Stimulated activated effector memory CD8-positive, alpha-beta T cell treated with anti-CD3 and anti-CD28 coated beads, Interleukin-12 subunit alpha, Interleukin-12 subunit beta, amount 100 ng/mL, for 72 hours (primary cell): ENCODE measurements at regions not wholly inside any gene's neighbourhood (a gene's known extent, or its start where the extent isn't known, plus 50 kb on each side); places are given as distances from the start of the nearest gene placed in this dataset.

ENCODE experiments used
- ATAC-seq: fragments of 150-1000 bp; cut with Tn5 transposase; 2 replicates; pipeline ENCODE4 v1.10.0; 2021
- DNase-seq, 2 donors: peaks; one replicate each; pipeline ENCODE4 v3.0.0; 2021 to 2022; ENCODE audit warnings: low spot score in 2 of 2
- H3K27ac Mint-ChIP-seq: one replicate; pipeline ENCODE4 v1.8.0; 2022; ENCODE audit warnings: mild to moderate bottlenecking, mixed read lengths
- H3K36me3 Mint-ChIP-seq: one replicate; pipeline ENCODE4 v1.8.0; 2022; ENCODE audit warnings: mild to moderate bottlenecking, mixed read lengths
- H3K4me1 Mint-ChIP-seq: one replicate; pipeline ENCODE4 v1.8.0; 2022; ENCODE audit warnings: mixed read lengths
- H3K4me3 Mint-ChIP-seq: one replicate; pipeline ENCODE4 v1.8.0; 2022; ENCODE audit warnings: mild to moderate bottlenecking, mixed read lengths
- H3K9me3 Mint-ChIP-seq: one replicate; pipeline ENCODE4 v1.8.0; 2022; ENCODE audit warnings: mixed read lengths

- Mint-ChIP-seq H3K27ac (no peak overlapping the region), H3K9me3 (no peaks in the 10 kb centered on the region), H3K4me3 (no peak overlapping the region), H3K4me1 (no peaks in the 10 kb centered on the region), H3K36me3 (no peaks in the 10 kb centered on the region)
- DNase-seq (no peak), ATAC-seq (no peak)
Measured at GRCh38 chr2:147681093-147681492, 163.7 kb upstream of the ACVR2A start.

- Mint-ChIP-seq H3K9me3 (no peaks in the 10 kb centered on the region), H3K27ac (no peak overlapping the region), H3K36me3 (no peaks in the 10 kb centered on the region), H3K4me1 (no peaks in the 10 kb centered on the region), H3K4me3 (no peak overlapping the region)
- ATAC-seq, result no peak
- no peak for DNase-seq
Measured at GRCh38 chr2:147679955-147680531, 164.8 kb upstream of the ACVR2A start.

- ATAC-seq (no peak), DNase-seq (no peak)
- Mint-ChIP-seq H3K27ac (no peak overlapping the region), H3K9me3 (no peaks in the 10 kb centered on the region), H3K36me3 (no peaks in the 10 kb centered on the region), H3K4me1 (no peaks in the 10 kb centered on the region), H3K4me3 (no peak overlapping the region)
Measured at GRCh38 chr2:147679191-147679954, 165.5 kb upstream of the ACVR2A start.

GRCh38 chr2:147665105-147665504 is 179.7 kb upstream of the ACVR2A start:
- H3K9me3 Mint-ChIP-seq, result no peaks in the 10 kb centered on the region
- no peak for DNase-seq
- H3K4me3 Mint-ChIP-seq, result no peak overlapping the region
- H3K4me1 Mint-ChIP-seq, result peaks cover 15% of the 10 kb centered on the region
- H3K27ac Mint-ChIP-seq, result no peak overlapping the region
- no peak for ATAC-seq
- H3K36me3 Mint-ChIP-seq, result no peaks in the 10 kb centered on the region

GRCh38 chr2:147663962-147664361 is 180.9 kb upstream of the ACVR2A start:
- Mint-ChIP-seq H3K36me3 (no peaks in the 10 kb centered on the region), H3K9me3 (no peaks in the 10 kb centered on the region), H3K4me1 (peaks cover 15% of the 10 kb centered on the region), H3K4me3 (peak overlapping the region; percentile 20), H3K27ac (peak overlapping the region; percentile 61)
- DNase-seq (no peak), ATAC-seq (peak; percentile 50)

- Mint-ChIP-seq H3K36me3 (no peaks in the 10 kb centered on the region), H3K4me3 (peak overlapping the region; percentile 20), H3K9me3 (no peaks in the 10 kb centered on the region), H3K4me1 (peaks cover 15% of the 10 kb centered on the region), H3K27ac (peak overlapping the region; percentile 61)
- DNase-seq (no peak), ATAC-seq (peak; percentile 86)
Measured at GRCh38 chr2:147663153-147663961, 181.5 kb upstream of the ACVR2A start.

GRCh38 chr2:147662221-147662620 is 182.6 kb upstream of the ACVR2A start:
- no peak for DNase-seq
- Mint-ChIP-seq H3K4me3 (no peak overlapping the region), H3K9me3 (no peaks in the 10 kb centered on the region), H3K4me1 (peaks cover 15% of the 10 kb centered on the region), H3K36me3 (no peaks in the 10 kb centered on the region), H3K27ac (no peak overlapping the region)
- no peak for ATAC-seq

GRCh38 chr2:147660680-147661079 is 184.1 kb upstream of the ACVR2A start:
- Mint-ChIP-seq H3K4me1 (peaks cover 15% of the 10 kb centered on the region), H3K4me3 (no peak overlapping the region), H3K27ac (no peak overlapping the region), H3K9me3 (no peaks in the 10 kb centered on the region), H3K36me3 (no peaks in the 10 kb centered on the region)
- DNase-seq (no peak), ATAC-seq (no peak)

GRCh38 chr2:147659051-147659450 is 185.8 kb upstream of the ACVR2A start:
- DNase-seq (no peak), ATAC-seq (no peak)
- Mint-ChIP-seq H3K9me3 (no peaks in the 10 kb centered on the region), H3K27ac (no peak overlapping the region), H3K36me3 (no peaks in the 10 kb centered on the region), H3K4me3 (no peak overlapping the region), H3K4me1 (peaks cover 15% of the 10 kb centered on the region)

GRCh38 chr2:147657086-147658000 is 187.5 kb upstream of the ACVR2A start:
- Mint-ChIP-seq H3K4me1 (no peaks in the 10 kb centered on the region), H3K36me3 (no peaks in the 10 kb centered on the region), H3K9me3 (no peaks in the 10 kb centered on the region), H3K4me3 (no peak overlapping the region), H3K27ac (no peak overlapping the region)
- ATAC-seq (no peak), DNase-seq (no peak)

GRCh38 chr2:147649998-147650397 is 194.8 kb upstream of the ACVR2A start:
- DNase-seq (no peak), ATAC-seq (no peak)
- H3K4me3 Mint-ChIP-seq, result no peak overlapping the region
- H3K27ac Mint-ChIP-seq, result no peak overlapping the region
- H3K9me3 Mint-ChIP-seq, result no peaks in the 10 kb centered on the region
- no peaks in the 10 kb centered on the region for H3K4me1 Mint-ChIP-seq
- H3K36me3 Mint-ChIP-seq, result no peaks in the 10 kb centered on the region

GRCh38 chr2:147649286-147649685 is 195.5 kb upstream of the ACVR2A start:
- Mint-ChIP-seq H3K9me3 (no peaks in the 10 kb centered on the region), H3K27ac (no peak overlapping the region), H3K4me3 (no peak overlapping the region), H3K36me3 (no peaks in the 10 kb centered on the region), H3K4me1 (no peaks in the 10 kb centered on the region)
- DNase-seq (no peak), ATAC-seq (no peak)

- H3K36me3 Mint-ChIP-seq, result no peaks in the 10 kb centered on the region
- H3K4me1 Mint-ChIP-seq, result no peaks in the 10 kb centered on the region
- no peak overlapping the region for H3K27ac Mint-ChIP-seq
- H3K9me3 Mint-ChIP-seq, result no peaks in the 10 kb centered on the region
- no peak overlapping the region for H3K4me3 Mint-ChIP-seq
- ATAC-seq, result no peak
- DNase-seq, result no peak
Measured at GRCh38 chr2:147648471-147648870, 196.4 kb upstream of the ACVR2A start.

- H3K27ac Mint-ChIP-seq, result no peak overlapping the region
- no peak overlapping the region for H3K4me3 Mint-ChIP-seq
- no peaks in the 10 kb centered on the region for H3K9me3 Mint-ChIP-seq
- no peak for DNase-seq
- no peak for ATAC-seq
- no peaks in the 10 kb centered on the region for H3K4me1 Mint-ChIP-seq
- no peaks in the 10 kb centered on the region for H3K36me3 Mint-ChIP-seq
Measured at GRCh38 chr2:147647816-147648215, 197.0 kb upstream of the ACVR2A start.
